ENCODE measurements at regions not wholly inside any gene's neighbourhood (a gene's known extent, or its start where the extent isn't known, plus 50 kb on each side); places are given as distances from the start of the nearest gene placed in this dataset.

DNA sequence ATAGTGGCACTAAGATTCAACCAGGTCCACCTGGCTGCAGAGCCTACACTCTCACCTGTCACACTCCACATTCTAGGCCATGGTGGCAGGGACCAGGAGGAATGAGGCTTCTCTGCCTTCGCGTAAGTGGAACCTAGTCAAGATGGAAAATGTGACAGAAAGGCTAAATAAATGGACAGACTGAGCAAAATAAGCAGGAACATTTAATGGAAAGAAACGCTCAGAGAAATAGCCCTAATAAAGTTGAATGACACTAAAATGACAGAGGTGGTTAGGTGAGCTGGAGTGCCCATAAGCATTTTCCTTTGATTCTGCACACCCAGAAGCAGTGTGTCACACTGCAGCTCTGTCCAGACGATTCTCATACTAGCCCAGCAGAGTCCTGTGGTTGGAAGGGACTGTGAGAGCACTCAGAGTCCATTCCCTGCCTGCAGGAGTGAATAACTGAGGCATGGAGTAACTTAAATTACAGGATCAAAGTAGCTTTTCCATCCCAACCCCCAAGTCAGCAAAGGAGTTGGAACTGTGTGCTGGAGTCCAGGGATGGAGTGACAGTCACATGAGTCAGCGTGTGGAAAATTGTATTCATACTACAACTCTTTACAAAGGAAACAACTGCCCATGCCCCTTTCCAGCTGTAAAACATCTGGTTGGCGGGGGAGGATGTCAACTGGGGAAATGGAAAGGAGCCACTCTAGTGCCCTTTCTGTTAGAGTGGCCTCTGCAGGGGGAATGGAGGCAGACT, 105.4 kb upstream of the LGALSL start:
- H3K36me3 ChIP-seq (ENCODE audit: control insufficient read depth in 2 of 2, insufficient read depth in 2 of 2, low read length in 2 of 2) = no peaks in the 10 kb centered on the region

GRCh38 chr2:64349131-64349530, 104.8 kb upstream of the LGALSL start:
- Histone ChIP-seq H3K27ac (ENCODE audit: low read depth in 2 of 2, low read length in 2 of 2) (no peak overlapping the region), H3K4me1 (ENCODE audit: control insufficient read depth in 2 of 2, insufficient read depth in 2 of 2, low read length in 2 of 2) (no peaks in the 10 kb centered on the region), H3K9me3 (ENCODE audit: control insufficient read depth in 2 of 2, low read length in 2 of 2) (no peaks in the 10 kb centered on the region), H3K9ac (ENCODE audit: low read depth in 1 of 2, low read length in 2 of 2) (no peak overlapping the region), H3K36me3 (ENCODE audit: control insufficient read depth in 2 of 2, insufficient read depth in 2 of 2, low read length in 2 of 2) (no peaks in the 10 kb centered on the region), H3K27me3 (ENCODE audit: control insufficient read depth in 2 of 2, insufficient read depth in 2 of 2, low read length in 2 of 2) (no peaks in the 10 kb centered on the region), H3K4me3 (ENCODE audit: low read length in 2 of 2) (no peak overlapping the region)

More for the DNA sequence above, 105.4 kb upstream of the LGALSL start:
- Histone ChIP-seq H3K27me3 (ENCODE audit: control insufficient read depth in 2 of 2, insufficient read depth in 2 of 2, low read length in 2 of 2) (no peaks in the 10 kb centered on the region), H3K4me1 (ENCODE audit: control insufficient read depth in 2 of 2, insufficient read depth in 2 of 2, low read length in 2 of 2) (no peaks in the 10 kb centered on the region), H3K27ac (ENCODE audit: low read depth in 2 of 2, low read length in 2 of 2) (no peak overlapping the region), H3K9ac (ENCODE audit: low read depth in 1 of 2, low read length in 2 of 2) (no peak overlapping the region), H3K9me3 (ENCODE audit: control insufficient read depth in 2 of 2, low read length in 2 of 2) (no peaks in the 10 kb centered on the region), H3K4me3 (ENCODE audit: low read length in 2 of 2) (no peak overlapping the region)

DNA sequence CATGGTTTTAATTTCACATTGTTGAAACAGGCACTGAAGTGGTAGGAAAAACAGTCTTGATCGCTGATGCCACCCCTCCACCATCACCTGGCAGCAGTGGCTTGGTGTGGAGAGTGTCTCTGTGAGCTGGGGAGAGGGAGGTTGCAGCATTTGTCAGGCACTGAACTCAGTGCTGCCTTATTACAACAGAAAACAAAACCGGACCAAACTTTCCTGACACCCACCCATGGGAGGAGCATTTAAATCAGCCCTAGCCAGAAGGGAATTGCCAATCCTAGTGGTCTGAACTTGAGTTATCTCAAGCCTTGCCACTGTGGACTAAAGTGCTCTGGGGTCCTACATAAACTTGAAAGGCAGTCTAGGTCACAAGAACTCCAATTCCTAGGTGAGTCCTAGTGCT, 103.0 kb upstream of the LGALSL start:
- H3K27me3 ChIP-seq (ENCODE audit: control insufficient read depth in 2 of 2, insufficient read depth in 2 of 2, low read length in 2 of 2) = no peaks in the 10 kb centered on the region
- no peak overlapping the region for H3K4me3 ChIP-seq (ENCODE audit: low read length in 2 of 2)
- no peaks in the 10 kb centered on the region for H3K9me3 ChIP-seq (ENCODE audit: control insufficient read depth in 2 of 2, low read length in 2 of 2)
- H3K9ac ChIP-seq (ENCODE audit: low read depth in 1 of 2, low read length in 2 of 2) = no peak overlapping the region
- no peaks in the 10 kb centered on the region for H3K4me1 ChIP-seq (ENCODE audit: control insufficient read depth in 2 of 2, insufficient read depth in 2 of 2, low read length in 2 of 2)
- no peak overlapping the region for H3K27ac ChIP-seq (ENCODE audit: low read depth in 2 of 2, low read length in 2 of 2)
- H3K36me3 ChIP-seq (ENCODE audit: control insufficient read depth in 2 of 2, insufficient read depth in 2 of 2, low read length in 2 of 2) = no peaks in the 10 kb centered on the region

- Histone ChIP-seq H3K36me3 (ENCODE audit: control insufficient read depth in 2 of 2, insufficient read depth in 2 of 2, low read length in 2 of 2) (no peaks in the 10 kb centered on the region), H3K4me1 (ENCODE audit: control insufficient read depth in 2 of 2, insufficient read depth in 2 of 2, low read length in 2 of 2) (no peaks in the 10 kb centered on the region), H3K27me3 (ENCODE audit: control insufficient read depth in 2 of 2, insufficient read depth in 2 of 2, low read length in 2 of 2) (no peaks in the 10 kb centered on the region), H3K9me3 (ENCODE audit: control insufficient read depth in 2 of 2, low read length in 2 of 2) (no peaks in the 10 kb centered on the region), H3K27ac (ENCODE audit: low read depth in 2 of 2, low read length in 2 of 2) (no peak overlapping the region), H3K4me3 (ENCODE audit: low read length in 2 of 2) (no peak overlapping the region), H3K9ac (ENCODE audit: low read depth in 1 of 2, low read length in 2 of 2) (no peak overlapping the region)
Observed at GRCh38 chr2:64352292-64352691, 101.7 kb upstream of the LGALSL start.

DNA sequence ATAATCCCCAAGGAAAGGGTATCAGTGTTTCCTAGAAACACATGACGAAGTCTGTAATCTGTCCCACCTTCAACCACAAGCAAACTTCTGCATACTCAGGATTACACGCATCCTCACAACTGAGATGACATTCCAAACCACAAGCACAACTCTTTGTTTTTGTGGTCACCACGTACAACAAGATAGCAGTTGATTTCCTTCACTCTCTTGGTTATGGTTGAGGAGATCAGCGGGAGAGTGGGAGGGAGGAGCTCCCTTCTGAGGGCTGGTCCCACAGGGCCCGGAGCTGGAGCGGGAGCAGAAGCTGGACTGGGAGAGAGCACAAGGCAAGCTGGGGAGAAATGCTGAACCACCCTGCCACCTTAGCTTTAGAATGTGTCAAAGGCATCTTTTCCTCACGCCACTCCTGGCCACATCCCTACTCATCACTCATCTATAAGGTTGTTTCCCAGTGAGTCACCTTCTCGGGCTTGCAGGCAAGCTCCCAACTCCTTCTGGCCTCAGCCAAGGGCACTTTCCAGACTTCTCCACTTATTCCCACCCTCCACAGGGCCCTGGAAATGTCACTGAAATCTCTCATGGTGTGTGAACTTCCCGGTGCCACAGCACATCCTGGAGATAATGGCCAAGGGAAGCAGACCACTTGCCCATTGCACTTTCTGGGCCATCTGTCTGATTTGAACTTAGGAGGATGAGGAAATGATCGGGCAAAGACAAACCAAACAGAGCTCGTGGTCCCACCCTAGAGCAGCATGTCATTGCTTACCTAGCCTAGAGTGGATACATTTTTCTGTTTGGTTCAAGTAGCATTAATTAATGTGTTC, 98.9 kb upstream of the LGALSL start:
- H3K27ac ChIP-seq (ENCODE audit: low read depth in 2 of 2, low read length in 2 of 2) = no peak overlapping the region
- H3K9me3 ChIP-seq (ENCODE audit: control insufficient read depth in 2 of 2, low read length in 2 of 2) = no peaks in the 10 kb centered on the region
- H3K4me3 ChIP-seq (ENCODE audit: low read length in 2 of 2) = no peak overlapping the region
- peaks cover 6 to 9% of the 10 kb centered on the region in 2 donors for H3K4me1 ChIP-seq (ENCODE audit: control insufficient read depth in 2 of 2, insufficient read depth in 2 of 2, low read length in 2 of 2)
- no peaks in the 10 kb centered on the region for H3K27me3 ChIP-seq (ENCODE audit: control insufficient read depth in 2 of 2, insufficient read depth in 2 of 2, low read length in 2 of 2)
- H3K9ac ChIP-seq (ENCODE audit: low read depth in 1 of 2, low read length in 2 of 2) = no peak overlapping the region
- H3K36me3 ChIP-seq (ENCODE audit: control insufficient read depth in 2 of 2, insufficient read depth in 2 of 2, low read length in 2 of 2) = no peaks in the 10 kb centered on the region

GRCh38 chr2:64356906-64357305, 97.1 kb upstream of the LGALSL start:
- no peaks in the 10 kb centered on the region for H3K36me3 ChIP-seq (ENCODE audit: control insufficient read depth in 2 of 2, insufficient read depth in 2 of 2, low read length in 2 of 2)
- H3K27me3 ChIP-seq (ENCODE audit: control insufficient read depth in 2 of 2, insufficient read depth in 2 of 2, low read length in 2 of 2) = no peaks in the 10 kb centered on the region
- no peak overlapping the region for H3K9ac ChIP-seq (ENCODE audit: low read depth in 1 of 2, low read length in 2 of 2)
- H3K4me1 ChIP-seq (ENCODE audit: control insufficient read depth in 2 of 2, insufficient read depth in 2 of 2, low read length in 2 of 2) = peaks cover 11 to 14% of the 10 kb centered on the region in 2 donors
- no peaks in the 10 kb centered on the region for H3K9me3 ChIP-seq (ENCODE audit: control insufficient read depth in 2 of 2, low read length in 2 of 2)
- no peak overlapping the region for H3K27ac ChIP-seq (ENCODE audit: low read depth in 2 of 2, low read length in 2 of 2)
- no peak overlapping the region for H3K4me3 ChIP-seq (ENCODE audit: low read length in 2 of 2)

GRCh38 chr2:64359171-64359891, 94.6 kb upstream of the LGALSL start:
- Histone ChIP-seq H3K27ac (ENCODE audit: low read depth in 2 of 2, low read length in 2 of 2) (peak overlapping the region; percentile 52 to 80), H3K9me3 (ENCODE audit: control insufficient read depth in 2 of 2, low read length in 2 of 2) (no peaks in the 10 kb centered on the region), H3K4me3 (ENCODE audit: low read length in 2 of 2) (peak overlapping the region; percentile 32 to 34), H3K9ac (ENCODE audit: low read depth in 1 of 2, low read length in 2 of 2) (peak overlapping the region in 1 of 2 donors; percentile 65), H3K36me3 (ENCODE audit: control insufficient read depth in 2 of 2, insufficient read depth in 2 of 2, low read length in 2 of 2) (no peaks in the 10 kb centered on the region), H3K4me1 (ENCODE audit: control insufficient read depth in 2 of 2, insufficient read depth in 2 of 2, low read length in 2 of 2) (peaks cover 11 to 18% of the 10 kb centered on the region in 2 donors), H3K27me3 (ENCODE audit: control insufficient read depth in 2 of 2, insufficient read depth in 2 of 2, low read length in 2 of 2) (no peaks in the 10 kb centered on the region)

DNA sequence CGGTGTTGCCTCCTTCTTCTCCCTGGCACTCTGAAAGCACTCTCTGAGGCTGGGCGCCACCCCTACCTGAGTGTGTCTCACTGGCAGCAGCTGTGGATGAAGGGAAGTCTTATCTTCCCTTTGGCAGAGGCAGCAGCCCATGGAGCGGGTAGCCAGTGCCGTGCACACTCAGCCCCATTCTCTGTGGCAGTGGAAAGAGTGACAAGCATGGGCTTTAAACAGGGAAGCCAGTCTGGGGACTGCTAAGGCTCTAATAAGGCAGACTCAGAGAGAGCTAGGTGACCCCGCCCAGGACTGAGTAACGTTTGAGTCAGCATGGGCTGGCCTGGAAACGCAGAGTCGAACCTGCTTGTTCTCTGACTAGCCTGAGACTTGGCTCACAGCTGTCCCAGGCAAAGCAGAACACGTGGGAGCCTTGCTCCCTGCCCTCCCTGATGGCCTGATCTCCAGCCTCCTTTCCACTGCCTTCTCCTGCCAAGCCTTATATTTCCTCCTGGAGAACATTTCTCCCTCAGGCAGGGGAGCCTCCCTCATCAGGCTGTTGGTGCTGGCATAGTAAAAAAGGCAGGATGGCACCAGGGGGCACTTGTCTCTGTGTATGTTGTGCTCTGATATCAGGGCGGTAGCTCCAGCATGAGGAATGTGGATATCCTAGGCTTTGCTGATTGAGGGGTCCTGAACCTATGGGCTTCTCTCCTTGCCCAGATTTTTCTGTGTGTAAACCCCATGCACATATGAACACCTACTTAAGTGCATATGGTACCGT, 93.9 kb upstream of the LGALSL start:
- no peaks in the 10 kb centered on the region for H3K36me3 ChIP-seq (ENCODE audit: control insufficient read depth in 2 of 2, insufficient read depth in 2 of 2, low read length in 2 of 2)
- peak overlapping the region in 1 of 2 donors; percentile 65 for H3K9ac ChIP-seq (ENCODE audit: low read depth in 1 of 2, low read length in 2 of 2)
- H3K27ac ChIP-seq (ENCODE audit: low read depth in 2 of 2, low read length in 2 of 2) = peak overlapping the region; percentile 52 to 80
- H3K4me1 ChIP-seq (ENCODE audit: control insufficient read depth in 2 of 2, insufficient read depth in 2 of 2, low read length in 2 of 2) = peaks cover 11 to 18% of the 10 kb centered on the region in 2 donors
- no peaks in the 10 kb centered on the region for H3K9me3 ChIP-seq (ENCODE audit: control insufficient read depth in 2 of 2, low read length in 2 of 2)
- H3K27me3 ChIP-seq (ENCODE audit: control insufficient read depth in 2 of 2, insufficient read depth in 2 of 2, low read length in 2 of 2) = no peaks in the 10 kb centered on the region
- H3K4me3 ChIP-seq (ENCODE audit: low read length in 2 of 2) = peak overlapping the region; percentile 32 to 34

GRCh38 chr2:64361151-64361938, 92.6 kb upstream of the LGALSL start:
- H3K4me1 ChIP-seq (ENCODE audit: control insufficient read depth in 2 of 2, insufficient read depth in 2 of 2, low read length in 2 of 2) = peaks cover 11 to 18% of the 10 kb centered on the region in 2 donors
- H3K9ac ChIP-seq (ENCODE audit: low read depth in 1 of 2, low read length in 2 of 2) = no peak overlapping the region
- H3K4me3 ChIP-seq (ENCODE audit: low read length in 2 of 2) = no peak overlapping the region

More at GRCh38 chr2:64361151-64361938, 92.6 kb upstream of the LGALSL start:
- Histone ChIP-seq H3K27ac (ENCODE audit: low read depth in 2 of 2, low read length in 2 of 2) (no peak overlapping the region), H3K9me3 (ENCODE audit: control insufficient read depth in 2 of 2, low read length in 2 of 2) (no peaks in the 10 kb centered on the region), H3K36me3 (ENCODE audit: control insufficient read depth in 2 of 2, insufficient read depth in 2 of 2, low read length in 2 of 2) (no peaks in the 10 kb centered on the region), H3K27me3 (ENCODE audit: control insufficient read depth in 2 of 2, insufficient read depth in 2 of 2, low read length in 2 of 2) (no peaks in the 10 kb centered on the region)
